ENCODE measurements at regions not wholly inside any gene's neighbourhood (a gene's known extent, or its start where the extent isn't known, plus 50 kb on each side); places are given as distances from the start of the nearest gene placed in this dataset.

DNA sequence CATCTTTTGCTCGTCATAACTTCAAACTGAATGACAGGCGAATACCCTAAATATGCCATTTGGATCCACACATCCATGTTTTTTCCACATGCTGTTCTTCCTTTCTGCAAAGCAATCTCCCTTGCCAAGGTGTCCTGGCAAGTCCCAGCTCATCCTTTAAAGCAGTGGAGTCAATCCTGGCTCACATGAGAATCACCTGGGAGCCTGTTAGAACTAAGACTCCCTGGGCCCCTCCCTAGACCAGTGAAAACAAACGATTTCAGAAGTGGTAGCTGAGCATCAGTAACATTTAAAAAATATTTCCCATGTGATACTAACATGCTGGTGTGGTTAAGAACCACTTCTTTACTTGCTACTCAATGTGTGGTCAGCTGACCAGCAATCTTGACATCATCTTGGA, 50.6 kb upstream of the PARD3B start:
- no peak for DNase-seq

DNA sequence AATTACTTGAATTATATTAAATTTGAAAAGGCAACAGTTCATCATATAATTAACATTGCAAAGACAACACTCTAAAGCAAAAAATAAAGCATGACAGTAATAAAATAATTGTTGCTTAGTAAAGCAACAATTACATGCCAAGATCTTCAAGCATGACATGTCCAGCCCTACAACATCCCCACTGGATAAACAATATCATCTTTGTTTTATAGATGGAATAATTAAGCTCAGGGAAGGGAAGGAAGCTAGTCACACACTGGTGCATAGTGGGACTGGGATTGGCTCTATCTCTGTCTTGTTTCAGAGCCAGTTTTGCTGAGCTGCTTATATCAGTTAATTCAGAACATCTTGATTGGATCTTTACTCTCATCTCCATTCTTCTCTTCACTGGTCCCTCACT, 49.9 kb upstream of the PARD3B start:
- DNase-seq = no peak

Measured in NCI-H774 (cell line).